ENCODE measurements at regions not wholly inside any gene's neighbourhood (a gene's known extent, or its start where the extent isn't known, plus 50 kb on each side); places are given as distances from the start of the nearest gene placed in this dataset.
"Not testable (repeated sequence)": the region's sequence is repeated elsewhere in the genome, so short reads cannot be mapped to it uniquely, and the experiment has no call there.

DNA sequence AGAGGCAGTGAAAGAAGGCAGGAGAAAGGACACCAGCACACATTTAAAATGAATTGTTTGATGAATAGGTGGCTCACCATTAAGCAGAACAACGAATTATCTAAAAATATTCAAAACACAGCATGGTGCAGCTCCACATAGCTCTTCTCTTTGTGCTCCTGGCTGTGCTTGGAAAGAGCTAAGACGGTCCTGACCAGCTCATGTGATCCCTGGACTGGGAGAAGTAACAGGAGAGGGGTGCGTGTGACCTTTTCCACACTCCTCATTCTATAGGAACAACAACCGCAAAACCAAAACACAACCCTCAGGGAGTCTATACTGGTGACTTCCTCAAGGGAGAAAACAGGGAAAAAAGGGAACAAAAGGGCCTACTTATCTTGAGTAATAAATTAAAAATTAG lies 140.5 kb downstream of the DIRAS2 start:
- Histone ChIP-seq H3K36me3 (no peaks in the 10 kb centered on the region), H3K9me3 (no peaks in the 10 kb centered on the region), H3K27me3 (no peaks in the 10 kb centered on the region), H3K4me3 (no peak overlapping the region), H3K4me1 (no peaks in the 10 kb centered on the region), H3K27ac (no peak overlapping the region)
- no peak for TF ChIP-seq CTCF (IDR thresholded peaks at IDR 0.05)
- no peak for TF ChIP-seq POLR2A (IDR thresholded peaks at IDR 0.05)
- no peak for DNase-seq
- intact Hi-C loops (cut with DNase I; ENCODE audit: low total_unique reads), result no loop called here

- no peaks in the 10 kb centered on the region for H3K36me3 ChIP-seq
- intact Hi-C loops (cut with DNase I; ENCODE audit: low total_unique reads), result no loop called here
Measured at GRCh38 chr9:90504486-90504885, 138.1 kb downstream of the DIRAS2 start.

DNA sequence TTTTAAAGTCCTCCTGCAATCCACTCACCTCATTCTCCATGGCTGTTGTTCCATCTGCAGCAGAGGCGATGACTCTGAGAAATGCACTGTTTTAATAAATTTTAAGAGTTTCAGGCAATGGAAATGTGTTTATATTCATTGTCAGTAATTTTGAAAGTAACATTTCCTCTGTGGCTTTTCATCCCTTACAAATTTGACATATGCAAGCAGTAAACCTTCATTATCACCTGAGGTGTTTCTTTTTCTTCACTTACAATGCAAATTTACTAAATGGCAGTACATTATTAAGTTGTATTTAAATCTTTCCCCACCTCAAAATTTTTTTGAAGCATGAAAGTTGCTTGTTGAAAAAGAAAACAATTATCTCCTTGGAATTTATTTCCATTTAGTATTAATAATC lies 136.9 kb downstream of the DIRAS2 start:
- no peak overlapping the region for H3K4me3 ChIP-seq
- H3K27me3 ChIP-seq, result no peaks in the 10 kb centered on the region
- intact Hi-C loops (cut with DNase I; ENCODE audit: low total_unique reads), result no loop called here
- TF ChIP-seq POLR2A (IDR thresholded peaks at IDR 0.05) (no peak), CTCF (IDR thresholded peaks at IDR 0.05) (no peak)
- no peaks in the 10 kb centered on the region for H3K36me3 ChIP-seq
- no peaks in the 10 kb centered on the region for H3K4me1 ChIP-seq
- H3K9me3 ChIP-seq, result no peaks in the 10 kb centered on the region
- DNase-seq, result no peak
- no peak overlapping the region for H3K27ac ChIP-seq

More at GRCh38 chr9:90504486-90504885, 138.1 kb downstream of the DIRAS2 start:
- no peaks in the 10 kb centered on the region for H3K9me3 ChIP-seq
- TF ChIP-seq CTCF (IDR thresholded peaks at IDR 0.05), result no peak
- TF ChIP-seq POLR2A (IDR thresholded peaks at IDR 0.05), result no peak
- H3K27me3 ChIP-seq, result no peaks in the 10 kb centered on the region
- no peak overlapping the region for H3K4me3 ChIP-seq
- no peaks in the 10 kb centered on the region for H3K4me1 ChIP-seq
- DNase-seq, result no peak
- no peak overlapping the region for H3K27ac ChIP-seq

DNA sequence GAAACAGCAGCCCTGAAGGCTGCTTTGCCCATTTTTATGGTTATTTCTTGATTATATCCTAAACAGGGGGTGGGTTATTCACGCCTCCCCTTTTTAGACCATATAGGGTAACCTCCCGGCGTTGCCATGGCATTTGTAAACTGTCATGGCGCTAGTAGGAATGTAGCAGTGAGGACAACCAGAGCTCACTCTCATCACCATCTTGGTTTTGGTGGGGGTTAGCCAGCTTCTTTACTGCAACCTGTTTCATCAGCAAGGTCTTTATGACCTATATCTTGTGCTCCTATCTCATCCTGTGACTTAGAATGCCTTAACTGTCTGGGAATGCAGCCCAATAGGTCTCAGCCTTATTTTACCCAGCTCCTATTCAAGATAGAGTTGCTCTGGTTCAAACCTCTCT lies 136.2 kb downstream of the DIRAS2 start:
- H3K36me3 ChIP-seq; DNase-seq; intact Hi-C loops (cut with DNase I; ENCODE audit: low total_unique reads); H3K27me3 ChIP-seq; H3K4me3 ChIP-seq; H3K4me1 ChIP-seq; H3K9me3 ChIP-seq; H3K27ac ChIP-seq: not testable (repeated sequence)

GRCh38 chr9:90507621-90508020 lies 135.0 kb downstream of the DIRAS2 start:
- no peak for TF ChIP-seq CTCF (IDR thresholded peaks at IDR 0.05)
- TF ChIP-seq POLR2A (IDR thresholded peaks at IDR 0.05), result no peak

DNA sequence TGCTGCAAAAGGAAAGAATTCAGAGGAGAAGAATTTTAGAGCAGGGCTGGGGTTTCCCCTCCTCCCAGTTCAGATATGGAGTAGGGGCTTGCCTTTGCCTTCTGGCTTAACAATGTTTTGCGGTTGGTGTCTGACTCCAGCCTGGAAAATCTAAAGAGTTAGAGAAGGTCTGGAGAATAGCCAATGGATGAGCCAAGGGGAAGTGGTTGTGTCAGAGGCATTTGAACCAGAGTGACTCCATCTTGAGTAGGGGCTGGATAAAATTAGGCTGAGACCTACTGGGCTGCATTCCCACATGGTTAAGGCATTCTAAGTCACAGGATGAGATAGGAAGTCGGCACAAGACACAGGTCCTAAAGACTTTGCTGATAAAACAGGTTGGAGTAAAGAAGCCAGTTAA lies 133.7 kb downstream of the DIRAS2 start:
- no peaks in the 10 kb centered on the region for H3K4me1 ChIP-seq
- H3K27me3 ChIP-seq, result no peaks in the 10 kb centered on the region
- no peaks in the 10 kb centered on the region for H3K9me3 ChIP-seq
- no peaks in the 10 kb centered on the region for H3K36me3 ChIP-seq
- TF ChIP-seq CTCF (IDR thresholded peaks at IDR 0.05), result no peak
- TF ChIP-seq POLR2A (IDR thresholded peaks at IDR 0.05), result no peak
- H3K27ac ChIP-seq, result no peak overlapping the region
- no peak overlapping the region for H3K4me3 ChIP-seq
- no peak for DNase-seq
- intact Hi-C loops (cut with DNase I; ENCODE audit: low total_unique reads), result no loop called here

More at GRCh38 chr9:90507621-90508020, 135.0 kb downstream of the DIRAS2 start:
- intact Hi-C loops (cut with DNase I; ENCODE audit: low total_unique reads), result no loop called here
- Histone ChIP-seq H3K9me3 (no peaks in the 10 kb centered on the region), H3K4me1 (no peaks in the 10 kb centered on the region), H3K36me3 (no peaks in the 10 kb centered on the region), H3K4me3 (no peak overlapping the region), H3K27ac (no peak overlapping the region), H3K27me3 (no peaks in the 10 kb centered on the region)
- no peak for DNase-seq
